RWPE1 (cell line): ENCODE measurements at regions not wholly inside any gene's neighbourhood (a gene's known extent, or its start where the extent isn't known, plus 50 kb on each side); places are given as distances from the start of the nearest gene placed in this dataset.
"Not testable (repeated sequence)": the region's sequence is repeated elsewhere in the genome, so short reads cannot be mapped to it uniquely, and the experiment has no call there.

Experiments used
- CTCF ChIA-PET: fragments of 350-600 bp; sonication (Branson Sonifier 250); formaldehyde crosslinking; extraction: SDS; loops from one replicate; lab custom pipeline; 2021; lab: Yijun Ruan, JAX
- POLR2A ChIA-PET: fragments of 400-600 bp; formaldehyde crosslinking; extraction: SDS; loops from one replicate; lab custom pipeline; 2020; ENCODE audit warnings: antibody characterized with exemption; ENCODE audit not compliant: low non-redundant PET; lab: Yijun Ruan, JAX
- DNase-seq: peaks from one replicate; pipeline ENCODE4 v3.0.0; 2012; ENCODE audit warnings: low spot score
- H3K27ac ChIP-seq: fragments of 450-650 bp; 2 replicates; pipeline ENCODE4 v1.5.1; 2017
- CTCF ChIP-seq: fragments of 450-650 bp; conservative IDR thresholded peaks from 2 replicates; pipeline ENCODE4 v1.5.1; 2017; ENCODE audit warnings: low read depth, mild to moderate bottlenecking

- TF ChIP-seq CTCF, result no peak
- no peak for DNase-seq
- POLR2A ChIA-PET, result no interaction called here
- CTCF ChIA-PET, result no interaction called here
- no peak overlapping the region for H3K27ac ChIP-seq
Measured at GRCh38 chr2:235439959-235440662, 53.7 kb upstream of the AGAP1 start.

- H3K27ac ChIP-seq, POLR2A ChIA-PET, CTCF ChIA-PET, DNase-seq: not testable (repeated sequence)
Measured at GRCh38 chr2:235443580-235443979, 50.3 kb upstream of the AGAP1 start.
